Breast epithelium (tissue), 4 donors: ENCODE measurements at regions not wholly inside any gene's neighbourhood (a gene's known extent, or its start where the extent isn't known, plus 50 kb on each side); places are given as distances from the start of the nearest gene placed in this dataset.

ENCODE experiments used
- DNase-seq, 2 donors: peaks; one replicate each; pipeline ENCODE4 v3.0.0-alpha.2; 2019; ENCODE audit warnings: low spot score in 2 of 2
- H3K27ac ChIP-seq, 2 donors: fragments of 200-600 bp; sonication (generic) in 1 of 2; one replicate each; pipeline ENCODE4 v1.5.1; 2016 to 2019; ENCODE audit warnings: mild to moderate bottlenecking in 1 of 2
- H3K27me3 ChIP-seq, 2 donors: fragments of 200-600 bp; sonication (generic) in 1 of 2; one replicate each; pipeline versions ENCODE4 v1.5.1 to v1.6.0; 2017 to 2019; ENCODE audit warnings: control low read depth in 1 of 2, mild to moderate bottlenecking in 1 of 2
- H3K36me3 ChIP-seq: fragments of 200-600 bp; one replicate; pipeline ENCODE4 v1.5.1; 2019
- H3K4me1 ChIP-seq, 2 donors: fragments of 200-600 bp; sonication (generic); one replicate each; pipeline ENCODE4 v1.5.1; 2016 to 2019; ENCODE audit warnings: control low read depth in 1 of 2
- H3K4me3 ChIP-seq, 3 donors: fragments of 200-600 bp; sonication (generic); 1 replicate in 2 of 3; 2 replicates in 1 of 3; pipeline ENCODE4 v1.5.1; 2016 to 2019; ENCODE audit warnings: mild to moderate bottlenecking in 3 of 3, moderate library complexity in 2 of 3
- H3K9me3 ChIP-seq, 2 donors: fragments of 200-600 bp; sonication (generic) in 1 of 2; one replicate each; pipeline ENCODE4 v1.5.1; 2016 to 2019; ENCODE audit warnings: control low read depth in 1 of 2
- CTCF ChIP-seq, 3 donors: fragments of 450-650 bp; IDR thresholded peaks; one replicate each; pipeline ENCODE4 v1.5.1; 2016 to 2017; ENCODE audit warnings: antibody characterized with exemption in 3 of 3, mild to moderate bottlenecking in 3 of 3, moderate library complexity in 3 of 3
- POLR2A ChIP-seq: fragments of 450-650 bp; IDR thresholded peaks from one replicate; pipeline ENCODE4 v1.6.1; 2016; ENCODE audit warnings: antibody characterized with exemption, mild to moderate bottlenecking, moderate library complexity
- POLR2AphosphoS5 ChIP-seq, 3 donors: sonication (generic); formaldehyde crosslinking; IDR thresholded peaks; one replicate each; pipeline ENCODE4 v1.6.1; 2017; ENCODE audit warnings: antibody characterized with exemption in 3 of 3
- intact Hi-C: fragments of 100-400 bp; cut with DNase I; formaldehyde crosslinking; loops from one replicate; pipeline ENCODE4 v1.15.1; 2023; ENCODE audit warnings: low total_unique reads

- no peaks in the 10 kb centered on the region for H3K36me3 ChIP-seq
- DNase-seq, result no peak
- no peaks in the 10 kb centered on the region for H3K4me1 ChIP-seq
- H3K4me3 ChIP-seq, result no peak overlapping the region
- intact Hi-C loops, result no loop called here
- no peak overlapping the region for H3K27ac ChIP-seq
- TF ChIP-seq POLR2A (no peak), CTCF (IDR thresholded peaks at IDR 0.05) (no peak), POLR2AphosphoS5 (IDR thresholded peaks at IDR 0.05) (no peak)
- H3K9me3 ChIP-seq, result no peaks in the 10 kb centered on the region
- no peaks in the 10 kb centered on the region for H3K27me3 ChIP-seq
These were observed 175.2 kb downstream of the PAWR start for GRCh38 chr12:79515530-79515935.

GRCh38 chr12:79514730-79515529 is 175.8 kb downstream of the PAWR start:
- H3K4me1 ChIP-seq, result no peaks in the 10 kb centered on the region
- H3K9me3 ChIP-seq, result no peaks in the 10 kb centered on the region
- DNase-seq, result no peak
- TF ChIP-seq CTCF (IDR thresholded peaks at IDR 0.05) (no peak), POLR2AphosphoS5 (IDR thresholded peaks at IDR 0.05) (no peak), POLR2A (no peak)
- H3K4me3 ChIP-seq, result no peak overlapping the region
- no peak overlapping the region for H3K27ac ChIP-seq
- H3K36me3 ChIP-seq, result no peaks in the 10 kb centered on the region
- no peaks in the 10 kb centered on the region for H3K27me3 ChIP-seq
- intact Hi-C loops, result no loop called here

GRCh38 chr12:79512068-79512467 is 178.7 kb downstream of the PAWR start:
- H3K4me3 ChIP-seq, result no peak overlapping the region
- no peaks in the 10 kb centered on the region for H3K4me1 ChIP-seq
- intact Hi-C loops, result no loop called here
- TF ChIP-seq POLR2A, result no peak
- no peak for TF ChIP-seq POLR2AphosphoS5 (IDR thresholded peaks at IDR 0.05)
- no peak for TF ChIP-seq CTCF (IDR thresholded peaks at IDR 0.05)
- H3K9me3 ChIP-seq, result no peaks in the 10 kb centered on the region
- H3K27me3 ChIP-seq, result no peaks in the 10 kb centered on the region
- H3K36me3 ChIP-seq, result no peaks in the 10 kb centered on the region
- no peak for DNase-seq
- no peak overlapping the region for H3K27ac ChIP-seq

- H3K27me3 ChIP-seq, result no peaks in the 10 kb centered on the region
- H3K4me3 ChIP-seq, result no peak overlapping the region
- TF ChIP-seq CTCF (IDR thresholded peaks at IDR 0.05), result no peak
- TF ChIP-seq POLR2AphosphoS5 (IDR thresholded peaks at IDR 0.05), result no peak
- no peak for TF ChIP-seq POLR2A
- no peaks in the 10 kb centered on the region for H3K4me1 ChIP-seq
- no peak for DNase-seq
- H3K36me3 ChIP-seq, result no peaks in the 10 kb centered on the region
- no peak overlapping the region for H3K27ac ChIP-seq
- peaks cover 0 to 12% of the 10 kb centered on the region in 2 donors for H3K9me3 ChIP-seq
- intact Hi-C loops, result loop anchor here (10.0 kb wide), 1 partner anchor 1006 kb away; no protein-coding TSS in a partner anchor
These were observed 182.1 kb downstream of the PAWR start for GRCh38 chr12:79508622-79509021.
